ENCODE measurements at regions not wholly inside any gene's neighbourhood (a gene's known extent, or its start where the extent isn't known, plus 50 kb on each side); places are given as distances from the start of the nearest gene placed in this dataset.

GRCh38 chr13:94952787-94953186, 240.4 kb upstream of the SOX21 start:
- H3K4me3 ChIP-seq (ENCODE audit: low read depth, low read length) = no peak overlapping the region
- TF ChIP-seq CTCF (conservative IDR thresholded peaks at IDR 0.05; ENCODE audit: low read depth, low read length) = no peak
- no peak for DNase-seq (ENCODE audit: low read depth)

- no peak overlapping the region for H3K4me3 ChIP-seq (ENCODE audit: low read depth, low read length)
- peak; percentile 13 for TF ChIP-seq CTCF (conservative IDR thresholded peaks at IDR 0.05; ENCODE audit: low read depth, low read length)
- no peak for DNase-seq (ENCODE audit: low read depth)
These were observed 238.0 kb upstream of the SOX21 start for GRCh38 chr13:94950303-94950702.

GRCh38 chr13:94947965-94948371, 235.6 kb upstream of the SOX21 start:
- TF ChIP-seq CTCF (conservative IDR thresholded peaks at IDR 0.05; ENCODE audit: low read depth, low read length) = no peak
- no peak overlapping the region for H3K4me3 ChIP-seq (ENCODE audit: low read depth, low read length)
- no peak for DNase-seq (ENCODE audit: low read depth)

GRCh38 chr13:94947392-94947791, 235.0 kb upstream of the SOX21 start:
- DNase-seq (ENCODE audit: low read depth) = no peak
- no peak for TF ChIP-seq CTCF (conservative IDR thresholded peaks at IDR 0.05; ENCODE audit: low read depth, low read length)
- H3K4me3 ChIP-seq (ENCODE audit: low read depth, low read length) = no peak overlapping the region

GRCh38 chr13:94946039-94946438, 233.7 kb upstream of the SOX21 start:
- H3K4me3 ChIP-seq (ENCODE audit: low read depth, low read length) = no peak overlapping the region
- TF ChIP-seq CTCF (conservative IDR thresholded peaks at IDR 0.05; ENCODE audit: low read depth, low read length) = no peak

GRCh38 chr13:94938124-94938523, 225.8 kb upstream of the SOX21 start:
- TF ChIP-seq CTCF (conservative IDR thresholded peaks at IDR 0.05; ENCODE audit: low read depth, low read length) = no peak
- DNase-seq (ENCODE audit: low read depth) = no peak
- no peak overlapping the region for H3K4me3 ChIP-seq (ENCODE audit: low read depth, low read length)

More at GRCh38 chr13:94946039-94946438, 233.7 kb upstream of the SOX21 start:
- no peak for DNase-seq (ENCODE audit: low read depth)

GRCh38 chr13:94936633-94937032, 224.3 kb upstream of the SOX21 start:
- TF ChIP-seq CTCF (conservative IDR thresholded peaks at IDR 0.05; ENCODE audit: low read depth, low read length) = no peak
- no peak for DNase-seq (ENCODE audit: low read depth)
- H3K4me3 ChIP-seq (ENCODE audit: low read depth, low read length) = no peak overlapping the region

Data from epithelial cell of proximal tubule (primary cell).